HG02678 (cell line): ENCODE measurements at regions not wholly inside any gene's neighbourhood (a gene's known extent, or its start where the extent isn't known, plus 50 kb on each side); places are given as distances from the start of the nearest gene placed in this dataset.

ENCODE experiments used
- ATAC-seq: cut with Tn5 transposase; IDR thresholded peaks from one replicate; pipeline ENCODE4 v1.9.1; 2021; ENCODE audit warnings: mild to moderate bottlenecking, moderate library complexity; ENCODE audit not compliant: unreplicated experiment

- no peak for ATAC-seq
Observed at GRCh38 chr2:217459016-217459415, 543.8 kb downstream of the TNS1 start.

DNA sequence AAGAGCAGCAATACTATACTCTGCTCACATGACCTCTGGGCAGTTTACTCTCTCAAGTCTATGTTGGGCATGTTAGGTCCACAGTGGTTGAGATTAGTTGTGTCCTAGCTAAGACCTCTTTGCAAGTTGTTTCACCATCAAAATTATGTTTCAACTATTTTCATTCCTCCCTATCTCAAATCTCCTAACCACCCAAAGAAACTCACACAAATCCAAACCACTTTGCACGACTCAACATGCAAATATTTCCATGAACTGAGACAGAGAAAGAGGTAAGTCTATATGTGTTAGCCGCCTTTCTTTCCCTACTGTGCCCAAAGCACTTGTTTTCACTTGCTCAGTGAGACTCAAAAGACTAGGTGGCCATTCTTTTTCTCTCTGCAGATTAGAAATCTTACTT is 546.8 kb downstream of the TNS1 start:
- ATAC-seq = no peak

DNA sequence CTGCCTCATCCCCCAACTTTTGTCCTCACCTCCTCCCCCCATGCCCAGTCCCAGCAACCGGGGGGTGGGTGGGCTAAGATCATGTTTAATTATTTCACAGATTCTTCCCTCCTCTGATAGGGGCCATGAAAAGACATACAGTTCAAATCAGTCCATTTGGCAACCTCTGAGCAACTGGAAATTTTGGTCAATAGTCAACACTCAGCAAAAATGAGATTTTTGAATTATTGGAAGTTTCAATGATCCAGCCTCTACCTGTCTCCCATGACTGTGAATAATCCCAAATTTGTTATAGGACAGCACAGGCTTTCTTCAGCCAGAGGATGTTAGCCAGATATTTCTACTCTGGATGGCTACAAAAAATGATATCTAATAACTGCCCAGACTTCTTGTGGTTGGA is 549.9 kb downstream of the TNS1 start:
- no peak for ATAC-seq

DNA sequence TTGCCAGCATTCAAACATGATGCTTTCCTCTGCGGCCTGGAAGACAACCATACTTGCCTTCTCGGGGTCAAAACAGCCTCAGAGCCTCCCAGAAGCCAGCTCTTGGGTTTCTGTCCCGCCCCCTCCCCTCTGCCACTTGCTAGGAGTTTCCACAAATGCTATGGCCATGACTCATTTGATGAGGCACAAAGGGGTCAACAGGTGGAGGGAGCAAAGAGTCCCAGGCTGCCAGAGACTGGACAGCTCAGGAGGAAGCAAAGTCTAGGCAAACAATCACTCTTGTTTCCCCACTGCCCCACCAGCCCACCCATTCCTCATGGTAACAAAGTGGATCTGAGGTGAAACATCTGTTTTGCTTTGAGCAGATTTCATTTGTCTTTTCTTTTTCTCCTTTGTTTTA is 551.1 kb downstream of the TNS1 start:
- ATAC-seq = no peak

DNA sequence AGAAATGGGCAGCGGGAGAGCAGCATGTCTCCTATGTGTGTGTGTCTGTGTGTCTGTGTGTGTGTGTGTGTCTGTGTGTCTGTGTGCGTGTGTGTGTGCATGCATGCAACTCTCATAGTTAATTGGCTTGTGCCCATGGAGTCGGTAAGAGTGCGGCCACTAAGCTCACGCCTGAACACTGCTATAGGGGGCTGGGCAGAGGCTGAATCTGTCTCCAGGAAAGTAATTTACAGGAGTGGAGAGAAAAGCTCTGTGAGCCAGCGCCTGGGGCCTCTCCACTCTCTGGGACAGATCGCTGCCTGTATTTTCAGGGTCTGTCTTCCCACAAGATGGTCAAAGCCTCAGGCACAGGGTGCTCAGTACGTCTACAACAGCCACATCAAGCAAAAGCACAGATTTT is 553.4 kb downstream of the TNS1 start:
- ATAC-seq = no peak

- ATAC-seq = no peak
Observed at GRCh38 chr2:217448860-217449259, 553.9 kb downstream of the TNS1 start.

GRCh38 chr2:217445723-217446122 is 557.1 kb downstream of the TNS1 start:
- ATAC-seq = no peak

GRCh38 chr2:217444932-217445331 is 557.9 kb downstream of the TNS1 start:
- ATAC-seq = peak; percentile 69

DNA sequence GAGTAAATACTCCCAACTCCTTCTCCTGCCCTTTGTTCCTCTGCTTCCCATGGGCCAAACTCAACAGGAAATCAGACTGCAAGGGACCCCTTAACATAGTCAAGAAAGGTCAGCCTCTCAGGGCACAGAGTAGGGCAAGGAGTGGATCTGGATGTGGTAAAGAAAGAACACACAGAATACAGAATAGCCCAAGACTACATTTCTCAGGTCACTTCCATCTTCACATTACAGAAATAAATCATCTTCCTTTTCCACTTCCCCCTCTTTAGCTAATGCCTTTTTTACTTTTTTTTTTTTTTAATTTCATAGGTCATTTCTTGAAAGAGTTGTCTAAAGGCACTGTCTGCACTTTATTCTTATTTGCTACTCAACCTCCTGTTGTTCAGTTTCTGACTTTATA is 558.3 kb downstream of the TNS1 start:
- no peak for ATAC-seq

GRCh38 chr2:217443601-217444000 is 559.2 kb downstream of the TNS1 start:
- ATAC-seq = no peak

GRCh38 chr2:217440000-217440399 is 562.8 kb downstream of the TNS1 start:
- peak; percentile 66 for ATAC-seq

DNA sequence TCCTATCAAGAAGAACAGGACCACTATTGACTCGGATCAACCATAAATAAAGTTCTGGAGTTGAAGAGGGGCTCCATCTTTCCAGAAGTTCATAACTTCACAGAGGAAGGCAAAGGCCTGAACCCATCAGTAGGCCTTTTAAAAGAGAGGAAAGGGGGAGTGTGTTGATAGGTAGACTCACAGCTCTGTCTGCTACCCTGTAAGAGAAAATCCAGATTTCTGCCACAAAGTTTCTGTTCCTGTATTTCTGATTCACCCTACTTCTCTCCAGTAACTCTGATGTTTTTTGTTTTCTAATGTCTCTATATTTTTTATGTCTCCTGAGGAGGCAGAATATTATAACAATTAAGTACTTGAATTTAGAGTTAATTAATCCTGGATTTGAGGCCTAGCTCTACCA is 564.0 kb downstream of the TNS1 start:
- peak; percentile 60 for ATAC-seq

DNA sequence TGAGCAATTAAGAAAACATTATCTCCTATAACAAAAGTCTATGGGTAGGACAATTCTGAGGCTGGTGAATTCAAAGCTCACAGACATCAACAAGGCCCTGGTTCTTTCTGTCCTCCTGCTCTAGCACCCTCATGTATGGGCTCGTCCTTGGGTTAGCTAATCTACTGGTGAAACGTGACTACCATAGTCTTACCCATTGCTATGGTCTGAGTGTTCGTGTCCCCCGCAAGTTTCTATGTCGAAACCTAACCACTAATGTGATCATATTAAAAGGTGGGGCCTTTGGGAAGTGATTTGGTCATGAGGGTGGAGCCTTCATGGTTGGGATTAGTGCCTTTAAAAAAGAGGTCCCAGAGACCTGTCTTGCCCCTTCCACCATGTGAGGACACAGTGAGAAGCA is 564.7 kb downstream of the TNS1 start:
- no peak for ATAC-seq

DNA sequence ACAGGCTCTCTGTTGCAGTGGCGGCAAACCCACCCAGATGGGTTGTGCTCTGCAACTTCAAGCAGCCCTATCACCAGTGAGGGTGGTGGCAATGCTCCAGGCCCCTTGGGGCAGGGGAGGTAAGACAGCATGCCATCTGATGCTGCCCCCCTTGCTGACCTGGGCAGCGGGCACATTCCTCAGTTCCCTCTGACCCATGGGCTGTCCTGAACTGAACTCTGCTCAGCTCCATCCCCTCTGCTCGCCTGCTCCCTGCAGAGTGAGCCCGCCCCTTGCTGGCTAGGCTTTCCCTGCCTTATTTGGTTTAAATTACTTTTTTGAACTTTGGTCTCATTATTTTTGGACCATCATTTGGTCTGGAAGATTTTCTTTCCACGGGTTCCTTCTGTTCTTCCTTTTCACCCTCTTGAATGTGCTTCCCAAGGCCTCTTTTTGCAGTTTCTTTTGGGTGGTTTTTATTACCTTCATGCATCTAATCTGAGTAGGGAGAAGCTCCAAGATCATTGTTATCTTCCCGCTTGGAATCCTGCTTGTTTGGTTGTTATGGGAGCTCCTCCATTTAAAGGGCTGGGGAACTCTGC is 565.4 kb downstream of the TNS1 start:
- no peak for ATAC-seq

DNA sequence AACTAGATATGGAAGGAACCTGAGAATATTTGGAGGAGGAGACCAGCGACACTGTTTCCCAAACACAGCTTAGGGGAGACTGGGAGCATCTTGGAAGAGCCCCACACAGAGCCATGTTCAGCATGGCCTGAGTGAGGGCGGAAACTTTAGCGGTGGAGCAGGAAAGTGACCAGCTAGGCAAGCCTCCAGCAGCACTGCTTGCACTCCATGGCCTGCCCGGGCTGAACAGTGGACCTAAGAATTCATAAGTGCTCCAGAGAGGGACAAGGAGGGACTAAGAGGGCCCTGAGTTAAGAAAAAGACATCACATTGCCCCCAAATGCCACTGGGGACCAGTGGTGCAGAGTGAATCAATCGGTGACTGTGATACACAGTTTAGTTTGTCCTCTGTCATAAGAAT is 566.4 kb downstream of the TNS1 start:
- ATAC-seq = no peak

- ATAC-seq = peak; percentile 96
Observed at GRCh38 chr2:217434180-217434975, 568.4 kb downstream of the TNS1 start.

GRCh38 chr2:217433522-217433921 is 569.3 kb downstream of the TNS1 start:
- no peak for ATAC-seq

- ATAC-seq = no peak
Observed at GRCh38 chr2:217431577-217432269, 571.1 kb downstream of the TNS1 start.

GRCh38 chr2:217430916-217431576 is 571.2 kb upstream of the TNP1 start:
- no peak for ATAC-seq

DNA sequence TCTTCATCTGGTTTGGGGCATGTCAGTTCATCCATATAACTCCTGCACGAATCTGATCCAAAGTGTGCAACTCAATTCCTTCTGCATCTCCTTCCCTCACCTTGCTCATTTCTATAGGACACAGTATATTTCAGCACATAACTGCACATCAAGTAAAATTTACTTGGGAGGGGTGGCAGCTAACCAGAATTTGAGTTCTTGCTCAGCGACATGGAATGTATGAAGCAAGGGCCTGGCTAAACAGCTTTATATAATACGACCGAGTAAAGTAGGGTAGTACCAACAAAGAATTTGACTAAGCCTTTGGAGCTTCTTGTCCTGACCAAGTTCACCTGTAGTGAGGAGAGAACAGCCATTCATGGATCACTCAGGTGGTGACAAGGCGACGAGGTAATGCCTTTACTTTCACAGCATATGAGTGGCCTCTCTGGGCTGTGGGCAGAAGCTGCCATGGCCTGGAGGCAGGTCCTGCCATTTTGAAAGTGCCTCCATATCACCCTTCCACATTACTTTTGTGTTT is 570.2 kb upstream of the TNP1 start:
- ATAC-seq = no peak

- ATAC-seq = no peak
Observed at GRCh38 chr2:217421834-217422233, 562.0 kb upstream of the TNP1 start.
